ENCODE measurements at regions not wholly inside any gene's neighbourhood (a gene's known extent, or its start where the extent isn't known, plus 50 kb on each side); places are given as distances from the start of the nearest gene placed in this dataset.
"Not testable (repeated sequence)": the region's sequence is repeated elsewhere in the genome, so short reads cannot be mapped to it uniquely, and the experiment has no call there.

DNA sequence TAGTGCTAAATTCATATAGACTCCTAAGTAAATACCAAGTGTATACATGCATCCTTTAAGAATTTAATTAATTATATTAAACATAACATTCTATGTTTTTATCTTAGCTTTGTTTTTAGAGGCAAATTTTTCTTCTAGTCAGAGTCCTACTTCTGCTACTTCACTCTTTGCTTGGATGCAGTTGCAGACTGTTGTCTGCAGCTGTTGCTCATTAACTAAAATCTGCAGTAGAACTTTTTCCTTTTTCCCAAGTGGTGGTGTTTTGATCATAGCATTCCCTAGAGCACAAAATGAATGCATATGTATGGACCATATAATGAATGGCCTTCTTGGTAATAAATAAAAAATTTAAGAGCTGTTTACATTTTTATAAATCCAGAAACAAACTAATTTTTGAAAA, 198.3 kb downstream of the CASP12 start:
- no peak for DNase-seq

DNA sequence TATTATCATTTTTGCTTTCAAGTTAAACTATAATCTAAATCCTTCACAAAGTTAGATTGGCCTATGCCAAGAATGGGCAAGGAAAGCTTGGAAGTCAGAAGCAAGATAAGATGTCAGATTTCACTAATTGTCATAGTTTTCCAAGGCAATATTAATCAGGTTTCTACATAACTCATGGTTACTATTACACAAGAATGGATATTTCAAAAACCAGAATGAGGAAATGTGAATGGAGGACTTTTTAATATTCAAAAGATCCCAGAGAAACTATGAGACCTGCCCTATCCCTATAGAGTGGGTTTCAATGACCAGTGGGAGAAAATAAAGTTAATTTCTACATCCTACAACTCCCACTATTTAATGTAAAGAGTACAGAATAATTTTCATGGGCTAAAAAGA, 203.2 kb downstream of the CASP12 start:
- DNase-seq, result no peak

DNA sequence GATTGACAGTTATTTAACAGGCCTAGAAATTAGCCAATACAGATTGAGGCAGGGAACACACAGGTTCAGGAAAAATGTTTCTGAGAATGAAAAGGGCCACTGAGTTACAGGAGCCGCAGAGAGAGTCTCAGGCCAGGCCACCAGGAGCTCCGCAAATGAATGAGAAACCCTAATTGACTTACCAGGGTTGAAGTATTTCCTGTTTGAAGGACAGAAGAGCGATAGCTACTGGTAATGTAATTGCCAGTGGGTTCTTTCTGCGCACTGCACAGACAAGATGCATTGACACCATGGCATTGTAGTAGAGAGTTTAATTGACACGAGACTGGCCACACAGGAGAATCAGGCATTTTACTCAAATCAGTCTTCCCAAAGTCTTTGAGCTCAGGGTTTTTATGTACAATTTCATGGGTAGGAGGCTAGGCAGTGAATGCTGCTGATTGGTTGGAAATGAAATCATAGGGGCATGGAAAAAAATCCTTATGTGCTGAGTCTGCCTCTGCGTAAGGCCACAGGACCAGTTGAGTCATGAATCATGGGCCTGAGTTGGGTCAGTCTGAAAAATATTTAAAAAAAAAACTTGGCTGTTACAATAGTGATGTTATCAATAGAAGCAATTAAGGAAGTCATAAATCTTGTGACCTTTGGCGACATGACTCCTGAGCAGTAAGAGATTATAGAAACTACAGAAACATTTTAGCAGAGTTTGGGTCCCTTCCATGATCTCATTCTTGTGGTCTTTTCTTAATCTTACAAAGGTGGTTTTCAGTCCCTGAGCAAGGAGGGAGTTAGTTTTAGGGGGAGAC, 203.8 kb downstream of the CASP12 start:
- peak; percentile 69 for DNase-seq

DNA sequence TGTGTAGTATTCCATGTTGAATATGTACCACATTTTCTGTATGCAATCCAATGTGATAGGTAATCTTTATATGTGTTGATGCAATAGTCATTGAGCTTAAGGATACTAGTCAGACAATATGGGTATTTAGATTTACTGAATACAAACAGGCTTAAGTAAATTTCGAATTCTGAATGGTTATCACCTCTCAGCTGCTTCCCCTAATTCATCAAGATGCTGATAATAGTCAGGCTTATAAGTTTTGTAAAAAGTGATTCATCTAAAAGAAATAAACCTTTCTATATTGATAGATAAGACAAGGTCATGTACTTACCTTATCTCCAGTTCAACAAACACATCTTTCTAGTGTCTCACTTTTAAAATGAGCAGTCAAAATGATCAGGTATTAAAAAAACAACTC, 205.5 kb downstream of the CASP12 start:
- DNase-seq, result no peak

DNA sequence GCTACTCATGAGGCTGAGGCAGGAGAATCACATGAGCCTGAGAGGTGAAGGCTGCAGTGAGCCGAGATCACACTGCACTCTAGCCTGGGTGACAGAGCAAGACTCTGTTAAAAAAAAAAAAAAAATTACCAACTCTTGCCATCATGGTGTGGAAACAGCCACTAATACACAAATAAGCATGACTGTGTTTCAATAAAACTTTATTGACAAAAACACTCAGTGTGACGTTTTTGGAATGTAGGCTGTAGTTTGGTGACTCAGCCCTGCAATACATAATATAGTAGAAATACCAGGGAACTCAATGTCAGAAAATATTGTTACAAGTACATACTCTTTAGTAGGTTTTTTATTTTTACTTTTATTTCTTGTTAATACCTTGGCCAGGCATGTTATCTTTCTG, 207.1 kb downstream of the CASP12 start:
- DNase-seq, result no peak

DNA sequence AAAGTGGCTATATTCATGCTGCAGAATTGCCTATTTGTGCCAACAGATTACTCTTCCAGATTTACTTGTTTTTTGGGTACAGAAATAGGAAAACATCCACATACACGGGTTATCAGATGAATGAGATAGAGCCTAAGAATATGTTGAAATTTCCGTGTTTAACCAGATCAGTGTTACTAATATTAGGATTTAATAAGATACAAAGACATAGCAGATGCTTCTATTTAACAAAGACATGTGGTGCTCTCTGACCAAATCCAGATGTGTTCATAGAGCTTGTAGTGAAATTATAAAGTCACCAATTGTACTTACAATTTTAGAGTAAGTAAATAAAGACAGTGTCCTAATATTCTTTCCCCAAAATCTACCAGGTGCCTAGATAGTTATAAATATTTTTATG, 208.0 kb downstream of the CASP12 start:
- DNase-seq, result no peak

DNA sequence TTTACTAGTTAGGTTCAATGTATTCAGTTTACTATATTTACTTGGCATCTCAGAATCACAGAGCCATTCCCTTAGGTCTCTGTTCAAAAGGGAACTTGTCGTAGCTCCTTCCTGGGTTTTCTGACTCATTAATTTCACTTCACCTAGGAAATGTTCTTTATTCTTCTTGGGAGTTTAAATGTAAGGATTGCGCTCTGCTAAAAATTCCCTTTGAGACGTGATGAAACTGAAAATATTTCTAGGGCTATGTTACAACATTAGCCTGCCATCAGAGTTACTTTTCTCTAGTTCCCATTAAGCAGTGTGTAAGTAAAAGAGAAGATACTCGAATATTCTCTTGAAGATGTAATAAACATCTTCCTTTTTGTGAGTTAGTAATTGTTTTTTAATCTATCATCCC, 209.5 kb downstream of the CASP12 start:
- no peak for DNase-seq

DNA sequence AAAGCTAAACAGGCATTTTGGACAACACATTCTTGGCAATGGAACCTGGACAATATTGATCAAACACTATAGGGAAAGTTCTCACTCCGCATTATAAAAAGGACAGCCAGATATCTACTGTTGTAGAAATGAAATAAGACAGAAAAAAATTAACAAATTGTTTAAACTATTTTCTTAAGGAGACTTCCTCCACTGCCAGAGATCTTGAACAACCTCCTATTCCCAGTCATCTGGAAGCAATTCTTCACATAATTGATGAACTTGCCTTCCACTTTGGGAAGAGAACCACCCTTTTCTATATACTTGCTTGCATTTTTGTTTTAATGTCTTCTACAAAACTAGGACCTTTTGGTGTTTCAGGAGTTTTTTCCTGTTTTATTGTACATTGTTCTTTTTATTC, 216.1 kb downstream of the CASP12 start:
- no peak for DNase-seq

DNA sequence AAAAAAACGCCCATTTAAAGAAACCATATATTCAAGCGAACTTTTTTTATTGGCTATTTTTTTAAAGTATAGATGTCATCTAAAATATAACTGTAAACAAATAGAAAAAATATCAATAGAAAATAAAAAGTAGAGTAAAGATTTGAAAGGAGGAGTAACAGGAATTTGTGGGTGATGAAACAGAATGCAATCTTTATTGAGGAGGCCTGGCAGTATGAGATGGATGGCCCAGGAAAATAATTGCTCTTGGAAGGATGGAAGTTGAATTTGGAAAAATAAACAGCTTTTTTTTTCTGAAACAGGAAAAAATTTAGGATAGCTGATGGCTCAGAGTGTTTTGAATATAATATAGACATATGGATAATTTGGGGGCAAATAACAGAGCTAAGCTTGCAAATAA, 219.0 kb downstream of the CASP12 start:
- DNase-seq, result no peak

DNA sequence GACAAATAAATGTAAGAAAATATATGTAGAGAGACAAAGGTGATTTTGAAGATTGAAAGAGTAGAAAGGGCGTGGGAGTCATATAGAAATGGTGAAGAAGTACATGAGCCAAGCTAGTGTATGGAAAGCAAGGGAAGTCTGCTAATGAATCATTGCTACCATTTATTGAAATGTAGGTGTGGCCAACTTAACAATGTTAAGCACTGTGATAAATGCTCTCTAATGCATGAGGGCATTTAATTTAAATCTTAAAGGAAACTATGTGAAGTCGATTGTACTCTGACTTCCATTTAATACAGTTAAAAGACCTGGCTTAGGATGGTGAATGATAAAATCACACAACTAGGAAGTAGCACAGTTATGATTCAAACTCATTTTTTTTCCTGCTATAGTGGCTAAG, 219.9 kb downstream of the CASP12 start:
- no peak for DNase-seq

DNA sequence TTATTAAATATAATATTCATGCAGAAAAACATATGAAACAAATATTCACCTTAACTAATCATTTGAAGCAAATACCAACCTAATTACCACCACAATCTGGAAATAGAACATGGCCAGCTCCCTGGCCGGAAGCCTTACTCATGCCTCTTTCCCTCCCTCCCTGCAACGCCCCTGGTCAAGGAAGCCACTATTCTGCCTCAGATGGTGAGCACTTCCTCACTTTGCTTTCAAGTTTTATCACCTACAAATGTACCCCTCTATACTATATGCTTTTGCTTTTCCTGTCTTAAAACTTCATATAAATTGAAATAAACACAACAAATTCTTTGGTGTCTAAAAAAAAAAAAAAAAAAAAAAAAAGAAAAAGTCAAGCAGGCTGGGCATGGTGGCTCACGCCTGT, 221.2 kb downstream of the CASP12 start:
- DNase-seq, result not testable (repeated sequence)

DNA sequence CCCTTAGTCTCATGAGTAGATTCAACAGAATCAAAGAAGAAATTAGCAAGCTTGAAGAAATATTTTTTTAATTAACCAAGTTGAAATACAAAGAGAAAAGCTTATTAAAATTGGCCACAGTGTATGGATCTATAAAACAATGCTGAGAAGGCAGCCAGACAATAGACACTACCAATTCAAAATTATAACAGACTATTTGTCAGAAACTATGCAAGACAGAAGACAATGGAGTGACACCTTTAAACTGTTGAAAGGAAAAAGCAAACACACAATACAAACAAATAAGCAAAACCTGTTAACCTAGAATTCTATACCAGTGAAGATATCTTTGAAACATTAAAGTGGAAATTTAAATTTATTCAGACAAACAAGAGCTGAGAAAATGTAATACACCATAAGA, 225.4 kb downstream of the CASP12 start:
- DNase-seq, result no peak

DNA sequence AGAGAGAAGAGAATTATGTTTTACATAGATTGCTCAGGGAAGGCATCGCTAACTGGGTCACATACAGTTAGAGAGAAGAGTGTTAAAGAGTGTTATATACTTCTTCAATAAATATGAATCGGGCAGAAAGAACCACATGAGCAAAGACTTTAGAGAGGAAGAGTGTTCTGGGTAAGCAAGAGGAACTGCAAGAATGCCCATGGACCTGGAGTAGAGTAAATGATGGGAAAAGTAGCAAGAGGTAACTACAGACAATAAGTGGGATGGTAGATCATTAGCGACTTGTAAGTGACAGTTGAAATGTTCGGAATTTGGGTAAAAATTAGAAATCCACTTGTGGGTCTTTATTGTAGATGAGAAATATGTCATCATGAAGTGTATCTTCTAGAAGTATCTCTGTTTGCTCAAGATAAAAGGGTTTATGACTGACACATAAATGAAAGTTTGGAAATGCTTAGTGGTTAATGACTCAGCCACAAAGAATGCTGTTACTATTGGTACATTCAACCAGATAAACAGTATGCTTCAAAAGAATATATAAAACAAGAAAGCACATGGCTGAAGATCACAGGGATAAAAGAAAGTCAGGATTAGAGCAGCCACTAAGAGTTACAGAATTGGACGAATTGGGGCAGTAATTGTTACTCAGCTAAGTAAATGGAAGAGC, 229.3 kb downstream of the CASP12 start:
- DNase-seq, result peak; percentile 82

DNA sequence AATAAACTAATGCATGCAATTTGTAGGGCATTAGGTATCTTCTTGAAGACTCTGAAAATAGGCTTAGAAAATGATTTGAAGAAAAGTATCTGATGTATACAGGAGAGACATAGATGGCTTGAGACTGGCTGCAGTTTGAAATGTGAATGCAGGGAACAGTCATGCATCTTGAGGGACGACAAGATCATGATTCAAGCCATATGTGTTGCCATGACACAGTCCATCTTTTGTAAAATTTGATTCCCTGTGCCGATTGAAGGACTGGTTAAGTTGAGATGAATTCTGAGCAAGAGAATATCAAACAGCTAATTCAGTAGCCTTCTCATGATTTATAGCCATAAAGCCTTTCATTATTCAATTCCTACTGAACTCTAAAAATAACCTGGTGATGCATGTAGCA, 231.6 kb downstream of the CASP12 start:
- DNase-seq, result no peak

DNA sequence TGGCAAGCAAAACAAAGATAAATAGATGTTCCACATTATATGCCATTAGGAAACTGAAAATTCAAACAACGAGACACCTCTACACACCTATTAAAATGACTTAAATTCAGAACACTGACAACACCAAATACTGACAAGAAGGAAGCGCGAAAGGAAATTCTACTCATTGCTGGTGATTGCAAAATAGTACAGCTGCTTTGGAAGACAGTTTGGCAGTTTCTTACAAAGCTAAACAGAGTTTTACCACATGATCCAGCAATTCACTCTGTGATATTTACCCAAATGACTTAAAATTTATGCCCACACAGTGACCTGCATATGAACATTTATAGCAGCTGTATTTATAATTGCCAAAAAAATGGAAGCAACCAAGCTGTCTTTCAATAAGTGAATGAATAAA, 232.6 kb downstream of the CASP12 start:
- DNase-seq, result peak; percentile 83

DNA sequence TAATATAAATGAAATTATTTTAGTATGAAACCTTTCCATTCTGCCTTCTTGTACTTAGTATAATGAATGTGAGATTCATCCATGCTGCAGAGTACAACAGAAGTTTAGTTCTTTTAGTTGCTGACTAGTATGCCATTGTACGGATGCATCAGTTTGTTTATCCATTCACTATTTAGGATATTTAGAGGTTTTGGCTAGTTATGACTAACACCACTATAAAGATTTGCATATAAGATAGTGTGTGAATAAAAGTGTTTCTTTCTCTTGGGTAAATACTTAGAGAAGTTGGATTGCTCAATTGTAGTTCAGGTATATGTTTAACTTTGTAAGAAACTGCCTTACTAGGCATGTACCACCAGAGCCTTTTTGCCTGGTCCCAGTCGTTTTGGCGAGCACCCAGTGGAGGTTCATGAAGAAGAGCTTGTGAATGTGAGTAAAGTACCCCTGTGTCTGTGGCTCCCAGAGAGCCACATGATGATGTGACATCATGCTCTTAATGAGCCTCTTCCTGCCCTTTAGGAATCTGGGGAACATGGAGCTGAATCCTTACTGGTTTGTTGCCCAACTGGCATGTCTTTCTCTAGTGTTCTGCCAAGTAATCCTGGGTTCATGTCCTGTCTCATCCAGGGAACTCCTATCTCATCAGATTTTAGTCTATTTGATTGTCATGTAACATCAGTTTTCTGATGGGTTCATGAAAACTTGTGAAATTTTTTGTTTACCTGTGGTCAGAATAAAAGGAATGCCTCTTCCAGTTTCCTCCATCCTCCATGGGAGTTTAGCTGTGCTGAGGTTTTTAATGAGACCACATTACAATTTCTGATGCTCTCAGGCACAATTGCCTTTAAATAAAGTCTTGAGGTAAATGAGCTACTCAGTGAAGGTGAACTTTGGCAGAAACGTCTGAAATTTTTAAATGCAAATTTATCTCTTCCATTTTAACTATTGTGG, 234.8 kb downstream of the CASP12 start:
- no peak for DNase-seq

DNA sequence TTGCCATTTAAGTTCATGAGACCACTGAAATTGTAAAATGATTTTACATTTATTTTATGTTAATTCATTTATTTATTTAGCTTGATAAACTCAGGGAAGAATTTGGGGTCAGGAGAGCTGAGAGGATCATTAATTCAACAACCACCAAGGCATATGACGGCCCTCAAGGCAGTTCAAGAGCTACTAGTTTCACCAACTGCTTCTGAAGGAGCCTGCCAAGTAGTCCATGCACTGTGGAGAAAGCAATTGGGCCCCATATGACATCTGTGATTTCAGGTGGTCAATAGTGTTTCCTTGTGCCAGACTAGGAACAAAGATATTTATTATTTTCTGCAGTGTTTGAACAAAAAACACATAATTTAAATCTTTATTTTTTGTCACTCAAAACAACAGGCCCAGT, 236.4 kb downstream of the CASP12 start:
- no peak for DNase-seq

DNA sequence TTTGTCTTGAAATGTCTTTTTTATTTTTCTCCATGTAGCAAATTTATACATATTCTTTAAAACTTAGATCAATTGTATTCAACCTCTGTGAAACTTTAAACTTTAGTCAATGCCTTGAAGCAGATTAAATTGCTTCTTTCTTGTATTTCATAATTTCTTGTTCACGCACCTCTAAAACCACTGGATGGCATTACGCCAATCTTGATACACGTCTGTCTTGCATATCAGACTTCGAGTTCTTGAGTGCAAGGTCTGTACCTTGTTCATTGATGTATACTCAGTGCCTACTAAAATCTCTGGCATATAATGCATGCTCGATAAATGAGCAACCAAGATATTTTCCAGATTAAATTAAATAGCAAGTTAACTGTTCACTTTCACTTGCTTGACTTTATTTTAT, 236.8 kb downstream of the CASP12 start:
- peak; percentile 78 for DNase-seq

DNA sequence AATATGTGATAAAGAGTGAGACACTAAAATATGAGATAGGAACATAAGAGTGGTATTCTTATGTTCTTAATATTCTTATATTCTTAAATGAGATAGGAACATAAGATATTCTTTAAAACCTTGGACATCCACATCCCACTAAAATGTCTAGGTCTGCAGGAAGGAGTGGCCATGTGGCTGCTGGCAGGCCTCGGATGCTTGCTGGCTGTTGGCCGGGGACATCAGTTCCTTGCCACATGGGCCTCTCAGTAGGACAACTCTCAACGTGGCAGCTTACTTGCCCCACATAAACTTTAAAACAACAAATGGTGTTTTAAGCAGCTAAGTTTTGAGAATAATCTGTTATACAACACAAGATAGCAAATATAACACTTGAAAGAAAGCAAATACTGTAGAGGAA, 240.1 kb downstream of the CASP12 start:
- no peak for DNase-seq

DNA sequence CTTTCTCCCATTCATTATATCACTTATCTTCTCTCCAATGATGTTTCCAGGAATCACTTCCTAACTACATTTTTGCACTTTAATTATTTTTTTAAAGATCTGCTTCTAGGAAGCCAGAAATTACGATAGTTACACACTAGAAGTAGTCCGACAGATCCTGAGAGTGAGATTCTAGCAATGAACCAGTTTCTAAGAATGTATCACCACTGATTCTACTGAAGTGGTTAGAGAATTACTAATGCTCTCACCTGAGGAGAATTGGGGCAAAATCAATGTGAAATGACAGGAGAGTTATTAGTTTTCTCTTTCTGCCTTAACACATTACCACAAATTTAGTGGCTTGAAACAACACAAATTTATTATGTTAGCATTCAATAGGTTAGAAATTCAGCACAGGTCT, 241.2 kb downstream of the CASP12 start:
- DNase-seq, result no peak

DNA sequence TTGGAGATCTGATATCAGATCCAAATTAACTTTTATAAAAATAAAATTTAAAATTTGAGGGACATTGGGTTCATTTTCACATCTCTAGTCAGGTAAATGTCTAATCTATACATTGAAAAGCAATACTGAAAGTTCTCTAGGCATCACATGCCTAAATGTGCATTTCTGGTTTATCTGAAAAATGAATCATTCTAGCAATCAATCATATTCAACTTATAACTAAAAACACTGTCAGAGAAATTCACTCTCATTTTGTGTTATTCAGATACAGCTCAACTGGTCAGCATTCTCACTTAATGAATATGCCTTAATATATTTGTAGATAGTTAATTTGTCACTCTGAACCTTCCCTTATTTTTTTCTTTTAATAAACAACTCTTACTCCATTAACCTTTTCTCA, 243.2 kb downstream of the CASP12 start:
- no peak for DNase-seq

DNA sequence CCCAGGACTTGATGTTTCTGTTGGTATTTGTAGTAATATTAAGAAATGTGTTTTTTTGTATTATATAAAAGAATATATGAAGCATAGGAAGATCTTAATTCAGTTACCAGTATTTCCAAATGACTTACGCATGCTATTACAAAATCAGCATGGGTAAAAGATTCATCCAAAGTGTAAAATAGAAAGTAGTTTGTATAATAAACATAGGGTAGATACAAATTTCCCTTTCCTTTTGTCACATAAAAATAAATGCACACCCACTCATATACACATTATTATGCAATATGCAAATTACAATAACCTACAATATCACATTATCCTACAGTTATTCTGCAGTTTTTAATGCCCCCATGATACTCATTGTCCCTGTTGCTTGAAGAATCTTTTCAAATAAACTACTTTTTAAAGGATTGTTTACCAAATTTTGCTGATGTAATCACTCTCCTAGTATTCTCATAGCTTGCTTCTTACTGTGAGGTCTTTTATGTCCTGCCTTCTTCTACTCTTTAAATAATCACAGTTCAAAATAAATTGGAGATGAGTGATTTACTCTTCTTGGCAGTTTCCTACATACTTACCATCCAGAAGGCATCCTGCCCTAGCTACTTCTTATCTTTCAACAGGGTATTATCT, 244.0 kb downstream of the CASP12 start:
- no peak for DNase-seq

DNA sequence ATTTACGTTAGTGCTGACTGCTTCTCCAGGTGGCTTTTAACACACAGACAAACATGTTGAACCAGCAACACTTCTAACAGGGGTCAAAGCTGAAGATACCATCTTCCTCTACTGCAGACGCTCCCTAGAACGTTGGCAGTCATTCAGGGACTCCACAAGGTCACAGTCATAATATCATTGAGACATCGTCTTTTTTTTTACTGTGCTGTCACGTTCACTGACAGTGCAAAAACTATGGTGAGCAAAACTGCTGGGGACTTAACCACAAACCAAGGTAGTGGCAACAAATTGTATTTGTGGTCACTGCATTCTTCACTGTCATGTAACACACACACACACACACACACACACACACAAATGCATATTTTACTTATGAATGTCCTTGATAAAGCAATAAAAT, 244.9 kb downstream of the CASP12 start:
- peak; percentile 77 for DNase-seq
